ENCODE measurements at regions not wholly inside any gene's neighbourhood (a gene's known extent, or its start where the extent isn't known, plus 50 kb on each side); places are given as distances from the start of the nearest gene placed in this dataset.

DNA sequence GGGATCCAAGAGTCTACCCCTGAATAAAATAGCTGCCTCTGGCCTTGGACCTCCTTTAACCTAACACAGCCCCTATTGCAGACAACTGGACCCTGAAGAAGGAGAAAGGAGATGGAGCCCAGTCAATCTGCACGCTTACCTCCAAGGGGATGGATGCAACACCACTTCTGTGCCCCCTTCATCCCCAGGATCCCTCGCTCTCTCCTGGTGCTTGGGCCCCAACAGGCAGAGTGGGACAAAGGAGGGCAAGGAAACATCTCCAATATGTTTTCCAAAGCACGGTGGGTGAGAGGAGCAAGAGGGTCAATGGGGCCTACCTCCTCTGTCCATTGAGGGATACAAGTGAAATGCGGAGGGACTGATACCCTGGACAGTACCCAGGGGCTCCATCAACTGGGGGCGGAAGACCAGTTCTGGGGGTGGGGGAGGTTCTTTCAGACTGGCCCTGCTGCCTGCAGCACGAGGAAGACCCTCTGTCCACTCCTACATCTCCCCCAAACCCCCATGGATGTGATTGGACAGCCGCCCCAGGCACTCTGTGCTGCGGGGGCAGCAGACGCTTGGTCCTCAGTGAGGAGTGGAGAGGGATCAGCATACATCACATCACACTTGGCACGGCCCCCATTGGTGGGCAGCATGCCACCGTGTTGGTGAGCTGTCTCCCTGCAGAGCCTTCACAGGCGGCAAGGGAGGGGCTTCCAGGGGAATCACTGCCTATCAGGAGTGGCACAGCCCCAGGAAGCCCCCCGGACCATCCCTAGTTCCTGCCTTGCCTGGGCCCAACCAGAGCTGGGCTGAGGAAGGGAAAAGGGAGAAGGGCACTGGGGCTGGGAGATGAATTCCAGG, 70.6 kb downstream of the MRPL14 start:
- WGBS, result 80% methylated on average over 10 of the region's 13 CpGs
- no peaks in the 10 kb centered on the region for H3K9me3 ChIP-seq
- TF ChIP-seq CTCF (IDR thresholded peaks at IDR 0.05) (no peak), POLR2AphosphoS5 (IDR thresholded peaks at IDR 0.05) (no peak), EP300 (IDR thresholded peaks at IDR 0.05) (no peak), POLR2A (IDR thresholded peaks at IDR 0.05) (no peak)
- H3K4me3 ChIP-seq, result no peak overlapping the region
- no peak for DNase-seq (ENCODE audit: low spot score in 2 of 2)
- no peaks in the 10 kb centered on the region for H3K27me3 ChIP-seq
- H3K27ac ChIP-seq, result no peak overlapping the region
- no peaks in the 10 kb centered on the region for H3K36me3 ChIP-seq
- H3K4me1 ChIP-seq, result peaks cover 56% of the 10 kb centered on the region

DNA sequence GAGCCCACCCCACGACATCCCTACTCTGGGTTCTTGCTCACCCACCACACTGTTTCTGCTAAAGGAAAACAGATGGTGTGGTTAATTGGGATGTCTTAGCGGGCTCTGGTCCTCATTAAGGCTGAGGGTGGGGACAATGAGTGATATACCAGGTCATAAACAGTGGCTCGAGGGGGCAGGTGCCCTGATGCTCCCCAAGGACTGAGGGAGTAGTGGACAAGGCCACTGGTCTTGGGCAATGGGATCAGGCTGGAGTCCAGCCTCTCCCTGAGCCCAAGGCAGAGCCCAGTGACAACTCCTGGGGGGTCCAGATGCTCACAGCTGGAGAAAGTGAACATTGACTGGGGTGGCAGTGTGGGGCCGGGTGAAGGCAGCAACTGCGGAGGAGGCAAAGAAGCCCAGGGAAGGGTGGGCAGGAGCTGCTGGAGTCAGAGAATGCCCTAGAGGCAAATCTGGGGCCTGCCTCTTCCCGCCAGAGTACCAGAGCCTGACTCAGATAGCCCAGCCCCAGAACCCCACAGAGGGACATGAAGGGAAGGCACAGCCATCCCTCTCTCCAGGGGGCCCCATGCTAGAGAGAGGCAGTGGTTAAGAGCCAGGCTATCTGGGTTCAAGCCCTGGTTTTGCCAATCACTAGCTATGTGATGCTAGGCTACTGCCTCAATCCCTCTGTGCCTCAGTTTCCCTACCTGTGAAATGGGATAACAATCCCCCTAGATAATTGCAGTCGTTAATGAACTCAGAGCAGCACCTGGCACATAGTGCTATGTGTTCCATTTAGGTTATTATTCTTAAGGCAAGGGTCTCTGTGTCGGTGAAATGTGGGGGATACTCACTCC, 72.3 kb downstream of the MRPL14 start:
- Histone ChIP-seq H3K4me1 (peaks cover 58% of the 10 kb centered on the region), H3K27ac (no peak overlapping the region), H3K27me3 (no peaks in the 10 kb centered on the region), H3K9me3 (no peaks in the 10 kb centered on the region), H3K36me3 (no peaks in the 10 kb centered on the region), H3K4me3 (no peak overlapping the region)
- TF ChIP-seq POLR2AphosphoS5 (IDR thresholded peaks at IDR 0.05) (no peak), POLR2A (IDR thresholded peaks at IDR 0.05) (no peak), EP300 (IDR thresholded peaks at IDR 0.05) (no peak), CTCF (IDR thresholded peaks at IDR 0.05) (no peak)
- DNase-seq (ENCODE audit: low spot score in 2 of 2), result no peak
- WGBS, result 88% methylated on average over 8 of the region's 8 CpGs

- 82% methylated on average over 11 of the region's 11 CpGs for WGBS
- H3K27ac ChIP-seq, result no peak overlapping the region
- no peak for DNase-seq (ENCODE audit: low spot score in 2 of 2)
- H3K4me3 ChIP-seq, result no peak overlapping the region
- H3K4me1 ChIP-seq, result peaks cover 58% of the 10 kb centered on the region
- H3K36me3 ChIP-seq, result no peaks in the 10 kb centered on the region
- no peak for TF ChIP-seq EP300 (IDR thresholded peaks at IDR 0.05)
- no peak for TF ChIP-seq CTCF (IDR thresholded peaks at IDR 0.05)
- no peak for TF ChIP-seq POLR2AphosphoS5 (IDR thresholded peaks at IDR 0.05)
- TF ChIP-seq POLR2A (IDR thresholded peaks at IDR 0.05), result no peak
- no peaks in the 10 kb centered on the region for H3K9me3 ChIP-seq
- H3K27me3 ChIP-seq, result no peaks in the 10 kb centered on the region
These were observed 73.3 kb downstream of the MRPL14 start for GRCh38 chr6:44053760-44054556.

DNA sequence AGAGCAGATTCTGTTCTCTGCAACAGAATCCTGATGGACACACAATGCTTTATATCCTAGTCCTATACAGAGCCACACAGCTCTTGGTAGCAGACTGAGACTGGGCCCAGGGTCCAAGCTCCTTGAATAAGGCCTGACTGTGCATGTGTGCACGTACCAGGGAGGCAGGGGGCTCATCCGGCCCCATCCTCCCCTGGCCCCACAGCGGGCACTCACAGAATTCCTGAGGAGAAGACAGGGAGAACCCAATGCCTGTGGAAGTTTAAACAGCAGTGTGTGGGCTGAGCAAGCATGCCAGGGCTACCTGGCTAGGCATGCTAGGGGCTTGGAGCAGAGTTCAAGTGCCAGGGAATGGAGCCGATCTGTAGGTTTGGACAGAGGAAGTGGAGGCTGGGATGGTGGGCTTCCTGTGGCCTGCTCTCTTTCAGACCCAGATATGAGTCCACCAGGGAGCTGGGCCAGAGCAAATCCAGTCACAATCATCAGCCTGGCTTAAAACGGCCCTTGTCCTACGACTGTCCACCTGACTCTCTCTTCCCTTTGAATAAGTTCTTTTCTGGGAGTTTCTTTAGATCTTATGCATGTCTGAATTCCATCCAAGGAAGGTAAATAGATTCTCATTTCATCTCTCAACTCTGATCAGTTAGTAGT, 74.0 kb downstream of the MRPL14 start:
- no peak for DNase-seq (ENCODE audit: low spot score in 2 of 2)
- no peaks in the 10 kb centered on the region for H3K9me3 ChIP-seq
- H3K27me3 ChIP-seq, result no peaks in the 10 kb centered on the region
- no peaks in the 10 kb centered on the region for H3K36me3 ChIP-seq
- H3K4me3 ChIP-seq, result no peak overlapping the region
- peaks cover 60% of the 10 kb centered on the region for H3K4me1 ChIP-seq
- 79% methylated on average over 6 of the region's 6 CpGs for WGBS
- H3K27ac ChIP-seq, result peak overlapping the region; percentile 22
- TF ChIP-seq CTCF (IDR thresholded peaks at IDR 0.05) (no peak), POLR2A (IDR thresholded peaks at IDR 0.05) (no peak), EP300 (IDR thresholded peaks at IDR 0.05) (no peak), POLR2AphosphoS5 (IDR thresholded peaks at IDR 0.05) (no peak)
